OCI-LY7 (cell line): ENCODE measurements at regions not wholly inside any gene's neighbourhood (a gene's known extent, or its start where the extent isn't known, plus 50 kb on each side); places are given as distances from the start of the nearest gene placed in this dataset.

Source experiments
- CTCF ChIP-seq: fragments of 200-600 bp; sonication (generic); conservative IDR thresholded peaks from 2 replicates; pipeline ENCODE4 v1.5.1; 2014; ENCODE audit warnings: mild to moderate bottlenecking, antibody characterized with exemption, low read length, moderate library complexity, mixed read lengths
- EZH2phosphoT487 ChIP-seq: fragments of 200-600 bp; sonication (generic); IDR thresholded peaks from 2 replicates; pipeline ENCODE4 v1.6.1; 2018; ENCODE audit warnings: low read depth, borderline replicate concordance, mild to moderate bottlenecking, mixed run types, antibody characterized with exemption, low read length, moderate library complexity, mixed read lengths

GRCh38 chr4:17010426-17011087 lies 112.1 kb upstream of the LDB2 start:
- TF ChIP-seq CTCF (no peak), EZH2phosphoT487 (no peak)
